ENCODE measurements at regions not wholly inside any gene's neighbourhood (a gene's known extent, or its start where the extent isn't known, plus 50 kb on each side); places are given as distances from the start of the nearest gene placed in this dataset.

- no peak for TF ChIP-seq CTCF (IDR thresholded peaks at IDR 0.05)
- TF ChIP-seq POLR2A (IDR thresholded peaks at IDR 0.05), result no peak
These were observed 87.0 kb downstream of the CFAP44 start for GRCh38 chr3:113354307-113354706.

Data from tibial nerve (tissue), 3 donors.